ENCODE measurements at regions not wholly inside any gene's neighbourhood (a gene's known extent, or its start where the extent isn't known, plus 50 kb on each side); places are given as distances from the start of the nearest gene placed in this dataset.

- Histone ChIP-seq H3K4me1 (ENCODE audit: insufficient read depth, poor library complexity, severe bottlenecking) (peaks cover 28% of the 10 kb centered on the region), H3K27ac (ENCODE audit: poor library complexity, severe bottlenecking) (peak overlapping the region; percentile 98), H3K36me3 (ENCODE audit: low read depth) (no peaks in the 10 kb centered on the region), H3K4me3 (ENCODE audit: severe bottlenecking) (no peak overlapping the region), H3K27me3 (ENCODE audit: insufficient read depth, poor library complexity, severe bottlenecking) (no peaks in the 10 kb centered on the region), H3K9me3 (ENCODE audit: severe bottlenecking) (no peaks in the 10 kb centered on the region)
- DNase-seq (ENCODE audit: low spot score) (no peak), ATAC-seq (ENCODE audit: low read depth) (peak; percentile 93)
- no peak for TF ChIP-seq CTCF (IDR thresholded peaks at IDR 0.05; ENCODE audit: poor library complexity, severe bottlenecking)
These were observed 64.3 kb downstream of the EDN1 start for GRCh38 chr6:12354499-12354898.

GRCh38 chr6:12355354-12355753, 65.2 kb downstream of the EDN1 start:
- no peaks in the 10 kb centered on the region for H3K36me3 ChIP-seq (ENCODE audit: low read depth)
- TF ChIP-seq CTCF (IDR thresholded peaks at IDR 0.05; ENCODE audit: poor library complexity, severe bottlenecking): no peak
- ATAC-seq (ENCODE audit: low read depth) (peak; percentile 79), DNase-seq (ENCODE audit: low spot score) (no peak)
- H3K4me3 ChIP-seq (ENCODE audit: severe bottlenecking): no peak overlapping the region
- H3K4me1 ChIP-seq (ENCODE audit: insufficient read depth, poor library complexity, severe bottlenecking): peaks cover 25% of the 10 kb centered on the region
- H3K27ac ChIP-seq (ENCODE audit: poor library complexity, severe bottlenecking): peak overlapping the region; percentile 98
- H3K27me3 ChIP-seq (ENCODE audit: insufficient read depth, poor library complexity, severe bottlenecking): no peaks in the 10 kb centered on the region
- H3K9me3 ChIP-seq (ENCODE audit: severe bottlenecking): no peaks in the 10 kb centered on the region

GRCh38 chr6:12356431-12356830, 66.3 kb downstream of the EDN1 start:
- no peak overlapping the region for H3K4me3 ChIP-seq (ENCODE audit: severe bottlenecking)
- H3K4me1 ChIP-seq (ENCODE audit: insufficient read depth, poor library complexity, severe bottlenecking): peaks cover 25% of the 10 kb centered on the region
- ATAC-seq (ENCODE audit: low read depth) (no peak), DNase-seq (ENCODE audit: low spot score) (no peak)
- peak overlapping the region; percentile 98 for H3K27ac ChIP-seq (ENCODE audit: poor library complexity, severe bottlenecking)
- H3K36me3 ChIP-seq (ENCODE audit: low read depth): no peaks in the 10 kb centered on the region
- H3K27me3 ChIP-seq (ENCODE audit: insufficient read depth, poor library complexity, severe bottlenecking): no peaks in the 10 kb centered on the region
- no peak for TF ChIP-seq CTCF (IDR thresholded peaks at IDR 0.05; ENCODE audit: poor library complexity, severe bottlenecking)
- no peaks in the 10 kb centered on the region for H3K9me3 ChIP-seq (ENCODE audit: severe bottlenecking)

GRCh38 chr6:12356983-12357972, 67.1 kb downstream of the EDN1 start:
- peaks cover 25% of the 10 kb centered on the region for H3K4me1 ChIP-seq (ENCODE audit: insufficient read depth, poor library complexity, severe bottlenecking)
- no peak overlapping the region for H3K4me3 ChIP-seq (ENCODE audit: severe bottlenecking)
- DNase-seq (ENCODE audit: low spot score): no peak
- TF ChIP-seq CTCF (IDR thresholded peaks at IDR 0.05; ENCODE audit: poor library complexity, severe bottlenecking): no peak
- H3K9me3 ChIP-seq (ENCODE audit: severe bottlenecking): no peaks in the 10 kb centered on the region
- H3K27me3 ChIP-seq (ENCODE audit: insufficient read depth, poor library complexity, severe bottlenecking): no peaks in the 10 kb centered on the region
- ATAC-seq (ENCODE audit: low read depth): no peak
- peak overlapping the region; percentile 98 for H3K27ac ChIP-seq (ENCODE audit: poor library complexity, severe bottlenecking)
- H3K36me3 ChIP-seq (ENCODE audit: low read depth): no peaks in the 10 kb centered on the region

GRCh38 chr6:12359036-12359435, 68.9 kb downstream of the EDN1 start:
- no peak overlapping the region for H3K27ac ChIP-seq (ENCODE audit: poor library complexity, severe bottlenecking)
- H3K4me1 ChIP-seq (ENCODE audit: insufficient read depth, poor library complexity, severe bottlenecking): peaks cover 20% of the 10 kb centered on the region
- DNase-seq (ENCODE audit: low spot score) (no peak), ATAC-seq (ENCODE audit: low read depth) (no peak)
- H3K27me3 ChIP-seq (ENCODE audit: insufficient read depth, poor library complexity, severe bottlenecking): no peaks in the 10 kb centered on the region
- no peak for TF ChIP-seq CTCF (IDR thresholded peaks at IDR 0.05; ENCODE audit: poor library complexity, severe bottlenecking)
- no peaks in the 10 kb centered on the region for H3K36me3 ChIP-seq (ENCODE audit: low read depth)
- no peaks in the 10 kb centered on the region for H3K9me3 ChIP-seq (ENCODE audit: severe bottlenecking)
- no peak overlapping the region for H3K4me3 ChIP-seq (ENCODE audit: severe bottlenecking)
